ENCODE measurements at regions not wholly inside any gene's neighbourhood (a gene's known extent, or its start where the extent isn't known, plus 50 kb on each side); places are given as distances from the start of the nearest gene placed in this dataset.

DNA sequence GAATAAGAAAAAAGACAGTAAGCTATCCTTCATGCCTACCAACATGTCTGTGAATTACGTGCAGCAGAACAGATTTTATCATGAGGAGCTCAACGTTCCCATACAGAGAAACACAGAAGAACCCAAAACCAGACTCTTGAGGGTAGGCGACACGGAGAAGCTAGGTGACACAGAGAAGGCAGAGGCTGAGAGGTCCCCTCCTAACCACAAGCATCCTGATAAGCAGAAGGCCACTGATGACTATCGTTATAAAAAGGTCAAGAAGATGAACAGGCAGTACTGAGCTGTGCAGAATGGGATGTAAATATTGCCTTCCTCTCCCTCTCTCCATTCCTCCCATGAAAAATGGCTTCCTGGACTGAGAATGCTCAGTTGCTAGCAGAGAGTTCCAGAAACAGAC, 350.2 kb upstream of the BOD1L1 start:
- Histone ChIP-seq H3K36me3 (no peaks in the 10 kb centered on the region), H3K27ac (no peak overlapping the region), H3K9me3 (ENCODE audit: severe bottlenecking) (no peaks in the 10 kb centered on the region), H3K27me3 (ENCODE audit: insufficient read depth, low read depth, severe bottlenecking) (no peaks in the 10 kb centered on the region), H3K4me3 (ENCODE audit: low read depth, low read length) (no peak overlapping the region)
- no peak for DNase-seq
- TF ChIP-seq, protein P1, sequence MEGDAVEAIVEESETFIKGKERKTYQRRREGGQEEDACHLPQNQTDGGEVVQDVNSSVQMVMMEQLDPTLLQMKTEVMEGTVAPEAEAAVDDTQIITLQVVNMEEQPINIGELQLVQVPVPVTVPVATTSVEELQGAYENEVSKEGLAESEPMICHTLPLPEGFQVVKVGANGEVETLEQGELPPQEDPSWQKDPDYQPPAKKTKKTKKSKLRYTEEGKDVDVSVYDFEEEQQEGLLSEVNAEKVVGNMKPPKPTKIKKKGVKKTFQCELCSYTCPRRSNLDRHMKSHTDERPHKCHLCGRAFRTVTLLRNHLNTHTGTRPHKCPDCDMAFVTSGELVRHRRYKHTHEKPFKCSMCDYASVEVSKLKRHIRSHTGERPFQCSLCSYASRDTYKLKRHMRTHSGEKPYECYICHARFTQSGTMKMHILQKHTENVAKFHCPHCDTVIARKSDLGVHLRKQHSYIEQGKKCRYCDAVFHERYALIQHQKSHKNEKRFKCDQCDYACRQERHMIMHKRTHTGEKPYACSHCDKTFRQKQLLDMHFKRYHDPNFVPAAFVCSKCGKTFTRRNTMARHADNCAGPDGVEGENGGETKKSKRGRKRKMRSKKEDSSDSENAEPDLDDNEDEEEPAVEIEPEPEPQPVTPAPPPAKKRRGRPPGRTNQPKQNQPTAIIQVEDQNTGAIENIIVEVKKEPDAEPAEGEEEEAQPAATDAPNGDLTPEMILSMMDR (IDR thresholded peaks at IDR 0.05; ENCODE audit: low read depth, low read length): no peak

DNA sequence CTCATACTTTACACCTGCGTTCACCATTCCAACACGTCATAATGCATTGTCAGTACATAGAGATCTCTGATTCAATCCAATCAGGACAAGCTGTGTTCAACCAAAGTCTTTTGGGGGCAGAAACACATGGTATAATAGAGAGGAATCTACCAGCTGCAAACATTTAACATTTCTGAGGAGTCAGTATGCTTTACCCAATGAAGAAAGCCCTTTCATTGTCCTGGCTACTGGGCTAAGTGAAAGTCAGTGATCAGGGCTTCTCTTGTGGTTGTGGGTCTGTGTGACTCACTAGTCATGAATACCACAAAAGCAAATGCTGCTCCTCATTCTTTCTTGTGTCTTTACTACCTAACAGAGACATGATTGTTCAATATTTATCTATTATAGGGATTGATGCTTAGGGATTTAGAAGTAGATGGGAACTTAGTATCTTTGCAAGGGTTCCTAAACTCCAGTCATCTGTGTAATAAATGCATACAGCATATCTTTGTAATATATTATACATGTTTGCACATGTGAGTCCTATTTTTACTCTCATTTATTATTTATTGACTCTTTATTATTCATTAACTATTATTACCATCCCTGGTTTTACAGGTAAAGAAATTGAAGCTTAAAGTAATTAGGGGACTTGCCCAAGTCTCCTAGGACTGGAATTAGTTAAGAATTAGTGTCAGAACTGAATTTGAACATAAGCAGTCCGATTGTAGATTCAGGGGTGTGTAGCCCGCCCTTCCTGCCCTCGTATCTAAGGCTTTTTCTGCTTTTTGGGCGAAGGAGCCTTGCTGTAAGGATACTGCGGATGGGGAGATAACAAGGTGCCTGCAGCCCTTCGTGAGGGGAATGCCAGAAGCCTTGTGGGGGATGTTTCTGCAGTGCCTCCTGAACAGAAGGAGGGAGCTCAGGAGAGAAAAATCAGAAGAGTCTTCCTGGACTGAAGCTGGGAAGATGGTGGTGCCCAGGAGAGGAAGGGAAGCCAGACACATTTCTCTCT, 353.1 kb upstream of the BOD1L1 start:
- TF ChIP-seq, protein P1 (IDR thresholded peaks at IDR 0.05; ENCODE audit: low read depth, low read length): no peak
- H3K9me3 ChIP-seq (ENCODE audit: severe bottlenecking): no peaks in the 10 kb centered on the region
- DNase-seq: no peak

DNA sequence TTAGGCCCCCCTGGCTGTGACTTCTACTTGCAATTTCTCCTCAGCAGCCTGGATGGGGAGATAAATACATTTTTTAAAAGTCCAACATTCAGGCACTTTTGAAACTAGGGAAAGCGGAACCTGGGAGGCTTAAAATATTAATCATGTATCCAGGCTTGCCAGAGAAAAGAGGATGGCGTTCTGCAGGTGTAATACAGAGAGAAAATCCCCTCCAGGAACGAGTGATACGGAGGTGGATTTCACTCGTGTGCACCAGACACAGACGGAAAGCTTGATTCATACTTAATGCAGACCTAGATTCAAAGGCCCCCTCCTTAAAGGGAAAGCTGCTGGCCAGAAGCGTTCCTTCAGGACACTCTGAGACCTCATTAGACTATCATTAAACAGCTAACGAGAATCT, 354.0 kb upstream of the BOD1L1 start:
- Histone ChIP-seq H3K36me3 (no peaks in the 10 kb centered on the region), H3K4me3 (ENCODE audit: low read depth, low read length) (no peak overlapping the region), H3K9me3 (ENCODE audit: severe bottlenecking) (no peaks in the 10 kb centered on the region), H3K27ac (no peak overlapping the region), H3K27me3 (ENCODE audit: insufficient read depth, low read depth, severe bottlenecking) (no peaks in the 10 kb centered on the region)
- TF ChIP-seq, protein P1 (IDR thresholded peaks at IDR 0.05; ENCODE audit: low read depth, low read length): no peak
- DNase-seq: no peak

More for the DNA sequence above, 353.1 kb upstream of the BOD1L1 start:
- Histone ChIP-seq H3K36me3 (no peaks in the 10 kb centered on the region), H3K27me3 (ENCODE audit: insufficient read depth, low read depth, severe bottlenecking) (no peaks in the 10 kb centered on the region), H3K27ac (no peak overlapping the region), H3K4me3 (ENCODE audit: low read depth, low read length) (no peak overlapping the region)

DNA sequence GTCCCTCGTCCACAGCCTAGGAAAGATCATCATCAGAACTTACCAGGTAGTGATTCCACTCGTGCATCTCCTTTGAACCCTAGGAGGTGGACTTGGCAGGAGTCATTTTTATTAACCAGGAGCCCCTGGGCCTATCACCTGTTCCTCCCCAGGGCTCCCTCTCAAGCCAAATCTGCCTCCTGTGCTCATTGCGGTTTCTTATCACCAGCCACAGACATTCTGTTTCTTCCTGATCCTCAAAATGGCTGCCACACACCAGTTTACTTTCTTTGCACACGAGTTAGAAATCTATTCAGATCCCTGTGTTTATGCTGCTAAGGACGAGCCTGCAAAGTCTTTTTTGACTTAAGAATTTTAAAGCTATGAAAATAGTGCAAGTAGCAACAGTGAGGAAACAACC, 354.5 kb upstream of the BOD1L1 start:
- Histone ChIP-seq H3K36me3 (no peaks in the 10 kb centered on the region), H3K4me3 (ENCODE audit: low read depth, low read length) (no peak overlapping the region), H3K27ac (no peak overlapping the region), H3K9me3 (ENCODE audit: severe bottlenecking) (no peaks in the 10 kb centered on the region), H3K27me3 (ENCODE audit: insufficient read depth, low read depth, severe bottlenecking) (no peaks in the 10 kb centered on the region)
- no peak for DNase-seq
- TF ChIP-seq, protein P1 (IDR thresholded peaks at IDR 0.05; ENCODE audit: low read depth, low read length): no peak

DNA sequence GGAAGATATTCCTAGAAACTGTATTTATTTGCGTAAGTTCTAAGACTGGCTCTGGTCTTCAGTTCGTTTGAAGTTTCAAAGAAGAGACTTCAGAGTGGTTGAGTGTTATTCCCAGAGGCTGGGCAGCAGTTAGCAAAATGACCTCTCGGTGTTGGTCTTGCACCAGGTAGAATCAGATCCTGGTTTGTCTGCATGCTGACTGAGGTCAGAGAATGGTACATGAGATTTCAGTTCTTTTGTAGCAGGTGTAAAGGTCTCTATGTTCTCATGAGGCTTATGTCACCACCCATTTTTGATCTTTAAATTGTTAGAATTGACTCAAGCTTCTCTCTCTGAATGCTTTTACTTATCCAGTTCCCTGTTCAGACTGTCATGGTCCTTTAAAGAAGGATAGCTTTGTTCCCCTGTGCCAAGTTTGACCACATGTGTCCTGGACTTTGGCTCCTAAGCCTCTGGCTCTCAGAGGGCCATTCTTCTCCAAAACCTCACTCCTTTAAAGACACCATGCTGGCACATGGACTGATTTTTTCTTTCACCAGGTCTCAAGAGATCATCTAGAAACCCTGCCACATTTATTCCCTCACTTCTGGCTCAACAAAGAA, 355.8 kb upstream of the BOD1L1 start:
- Histone ChIP-seq H3K4me3 (ENCODE audit: low read depth, low read length) (no peak overlapping the region), H3K27me3 (ENCODE audit: insufficient read depth, low read depth, severe bottlenecking) (no peaks in the 10 kb centered on the region), H3K9me3 (ENCODE audit: severe bottlenecking) (no peaks in the 10 kb centered on the region), H3K27ac (no peak overlapping the region), H3K36me3 (no peaks in the 10 kb centered on the region)
- TF ChIP-seq, protein P1 (IDR thresholded peaks at IDR 0.05; ENCODE audit: low read depth, low read length): no peak
- DNase-seq: no peak
